CD4-positive, alpha-beta T cell (primary cell): ENCODE measurements at regions not wholly inside any gene's neighbourhood (a gene's known extent, or its start where the extent isn't known, plus 50 kb on each side); places are given as distances from the start of the nearest gene placed in this dataset.

Experiments used
- ATAC-seq: fragments of 200-7000 bp; cut with Tn5 transposase; one replicate; pipeline ENCODE4 v1.10.0; 2022; ENCODE audit warnings: mild to moderate bottlenecking; ENCODE audit not compliant: poor library complexity
- CTCF ChIA-PET: fragments of 350-600 bp; sonication (Branson Sonifier 250); formaldehyde crosslinking; loops from one replicate; lab custom pipeline; 2021; ENCODE audit warnings: antibody characterized with exemption, inconsistent platforms; lab: Charles Lee
- POLR2A ChIA-PET: fragments of 350-600 bp; sonication (Branson Sonifier 250); formaldehyde crosslinking; loops from one replicate; lab custom pipeline; 2021; ENCODE audit warnings: antibody characterized with exemption, inconsistent platforms; lab: Charles Lee
- DNase-seq, 14 experiments: peaks; one replicate each; pipeline ENCODE4 v3.0.0-alpha.2; 2013 to 2020; ENCODE audit warnings: mixed read lengths in 2 of 14
- H3K27ac ChIP-seq, 2 donors: one replicate each; pipeline versions ENCODE4 v1.5.1 to v1.7.0; 2013; ENCODE audit warnings: low read length in 2 of 2, low read depth in 1 of 2, mild to moderate bottlenecking in 1 of 2
- H3K27me3 ChIP-seq, 2 experiments: 1 replicate in 1 of 2; 2 replicates in 1 of 2; pipeline versions ENCODE4 v1.6.1 to v1.7.0; 2013; ENCODE audit warnings: low read length in 2 of 2, control low read depth in 1 of 2, mild to moderate bottlenecking in 1 of 2, moderate library complexity in 1 of 2; ENCODE audit not compliant: insufficient read depth in 2 of 2, control insufficient read depth in 1 of 2
- H3K36me3 ChIP-seq: one replicate; pipeline ENCODE4 v1.6.1; 2013; ENCODE audit warnings: low read length, control low read depth; ENCODE audit not compliant: insufficient read depth
- H3K4me1 ChIP-seq: one replicate; pipeline ENCODE4 v1.6.1; 2013; ENCODE audit warnings: low read length, control low read depth; ENCODE audit not compliant: insufficient read depth
- H3K4me3 ChIP-seq: one replicate; pipeline ENCODE4 v1.5.1; 2013; ENCODE audit warnings: mild to moderate bottlenecking, low read length, moderate library complexity
- H3K9me3 ChIP-seq, 2 experiments: 1 replicate in 1 of 2; 2 replicates in 1 of 2; pipeline versions ENCODE4 v1.6.1 to v1.7.0; 2013; ENCODE audit warnings: low read length in 2 of 2, mild to moderate bottlenecking in 2 of 2, control low read depth in 1 of 2, moderate library complexity in 1 of 2; ENCODE audit not compliant: control insufficient read depth in 1 of 2, insufficient read depth in 1 of 2
- H3K27ac Mint-ChIP-seq: one replicate; pipeline ENCODE4 v1.8.0; 2020; ENCODE audit warnings: mixed read lengths
- H3K27me3 Mint-ChIP-seq: one replicate; pipeline ENCODE4 v1.8.0; 2021; ENCODE audit warnings: mixed read lengths
- H3K36me3 Mint-ChIP-seq: one replicate; pipeline ENCODE4 v1.8.0; 2021; ENCODE audit warnings: low read depth, mixed read lengths
- H3K4me1 Mint-ChIP-seq: one replicate; pipeline ENCODE4 v1.8.0; 2021; ENCODE audit warnings: low read depth, mixed read lengths
- H3K4me3 Mint-ChIP-seq: one replicate; pipeline ENCODE4 v1.8.0; 2020; ENCODE audit warnings: mild to moderate bottlenecking, mixed read lengths
- H3K9me3 Mint-ChIP-seq: one replicate; pipeline ENCODE4 v1.8.0; 2020; ENCODE audit warnings: mixed read lengths
- CTCF ChIP-seq: fragments of 200-600 bp; IDR thresholded peaks from one replicate; pipeline ENCODE4 v1.8.0; 2022; ENCODE audit warnings: antibody characterized with exemption, mild to moderate bottlenecking
- intact Hi-C, 2 experiments: fragments of 100-400 bp; cut with DNase I in 1 of 2; cut with micrococcal nuclease in 1 of 2; formaldehyde crosslinking; loops; one replicate each; pipeline versions ENCODE4 v1.15.1 to v1.9.0; 2023 to 2025; cut with DNase I, micrococcal nuclease

GRCh38 chr7:153550173-153550572 lies 502.0 kb upstream of the DPP6 start:
- TF ChIP-seq CTCF = no peak
- ChIA-PET CTCF (no interaction called here), POLR2A (no interaction called here)
- Mint-ChIP-seq H3K9me3 (peaks cover 3% of the 10 kb centered on the region), H3K4me1 (no peaks in the 10 kb centered on the region), H3K4me3 (no peak overlapping the region), H3K36me3 (no peaks in the 10 kb centered on the region), H3K27me3 (no peaks in the 10 kb centered on the region), H3K27ac (no peak overlapping the region)
- no peaks in the 10 kb centered on the region for H3K4me1 ChIP-seq
- no peaks in the 10 kb centered on the region for H3K27me3 ChIP-seq
- intact Hi-C loops = no loop called here
- H3K36me3 ChIP-seq = no peaks in the 10 kb centered on the region
- no peak overlapping the region for H3K4me3 ChIP-seq
- H3K27ac ChIP-seq = no peak overlapping the region
- H3K9me3 ChIP-seq = peaks cover 0 to 3% of the 10 kb centered on the region in 2 experiments
- no peak for ATAC-seq
- no peak for DNase-seq

GRCh38 chr7:153564391-153564790 lies 487.8 kb upstream of the DPP6 start:
- POLR2A ChIA-PET = no interaction called here
- Mint-ChIP-seq H3K27me3 (no peaks in the 10 kb centered on the region), H3K9me3 (peaks cover 12% of the 10 kb centered on the region), H3K27ac (no peak overlapping the region), H3K4me1 (no peaks in the 10 kb centered on the region), H3K4me3 (no peak overlapping the region), H3K36me3 (no peaks in the 10 kb centered on the region)
- DNase-seq = no peak
- Histone ChIP-seq H3K27me3 (no peaks in the 10 kb centered on the region), H3K4me3 (no peak overlapping the region), H3K4me1 (no peaks in the 10 kb centered on the region), H3K36me3 (no peaks in the 10 kb centered on the region), H3K27ac (no peak overlapping the region), H3K9me3 (peaks cover 11 to 17% of the 10 kb centered on the region in 2 experiments)
- CTCF ChIA-PET = no interaction called here
- intact Hi-C loops = no loop called here
- ATAC-seq = no peak
- TF ChIP-seq CTCF = no peak

GRCh38 chr7:153566324-153566723 lies 485.9 kb upstream of the DPP6 start:
- no peak overlapping the region for H3K27ac ChIP-seq
- no peaks in the 10 kb centered on the region for H3K36me3 ChIP-seq
- no peak overlapping the region for H3K4me3 ChIP-seq
- POLR2A ChIA-PET = no interaction called here
- no peaks in the 10 kb centered on the region for H3K4me1 ChIP-seq
- no peaks in the 10 kb centered on the region for H3K27me3 ChIP-seq
- TF ChIP-seq CTCF = no peak
- Mint-ChIP-seq H3K36me3 (no peaks in the 10 kb centered on the region), H3K27me3 (no peaks in the 10 kb centered on the region), H3K27ac (no peak overlapping the region), H3K4me3 (no peak overlapping the region), H3K9me3 (peaks cover 18% of the 10 kb centered on the region), H3K4me1 (no peaks in the 10 kb centered on the region)
- DNase-seq (no peak), ATAC-seq (no peak)
- intact Hi-C loops = no loop called here
- CTCF ChIA-PET = no interaction called here
- H3K9me3 ChIP-seq = peaks cover 7 to 18% of the 10 kb centered on the region in 2 experiments
